BLaER1 treated with 17β-estradiol and CSF1 and Interleukin-3, amounts not matched to agents 10 nM and 100 nM (cell line): ENCODE measurements at regions not wholly inside any gene's neighbourhood (a gene's known extent, or its start where the extent isn't known, plus 50 kb on each side); places are given as distances from the start of the nearest gene placed in this dataset.
A peak's percentile ranks its signal among the peaks of the same experiment; 100 is the strongest.

Experiments used
- H3K27ac ChIP-seq, 11 experiments: shearing (Covaris generic); formaldehyde crosslinking; 2 replicates each; pipeline ENCODE4 v1.8.1; 2022
- H3K27me3 ChIP-seq, 11 experiments: shearing (Covaris generic); formaldehyde crosslinking; 2 replicates each; pipeline ENCODE4 v1.8.1; 2022
- H3K36me3 ChIP-seq, 11 experiments: shearing (Covaris generic); formaldehyde crosslinking; 2 replicates each; pipeline ENCODE4 v1.8.1; 2022
- H3K4me1 ChIP-seq, 10 experiments: shearing (Covaris generic); formaldehyde crosslinking; 2 replicates each; pipeline ENCODE4 v1.8.1; 2022
- H3K4me2 ChIP-seq, 11 experiments: shearing (Covaris generic); formaldehyde crosslinking; 2 replicates each; pipeline ENCODE4 v1.8.1; 2022
- H3K4me3 ChIP-seq, 10 experiments: shearing (Covaris generic); formaldehyde crosslinking; 2 replicates each; pipeline ENCODE4 v1.8.1; 2022
- H3K9ac ChIP-seq, 11 experiments: shearing (Covaris generic); formaldehyde crosslinking; 2 replicates each; pipeline ENCODE4 v1.8.1; 2022
- H3K9me3 ChIP-seq, 11 experiments: shearing (Covaris generic); formaldehyde crosslinking; replicated peaks in 1 of 11; 2 replicates each; pipeline ENCODE4 v1.8.1; 2022
- H4K20me1 ChIP-seq, 11 experiments: shearing (Covaris generic); formaldehyde crosslinking; 2 replicates each; pipeline ENCODE4 v1.8.1; 2022
- Cebpa-rat ChIP-seq, 11 experiments: shearing (Covaris generic); IDR thresholded peaks; 2 replicates each; pipeline ENCODE4 v1.8.1; 2022

DNA sequence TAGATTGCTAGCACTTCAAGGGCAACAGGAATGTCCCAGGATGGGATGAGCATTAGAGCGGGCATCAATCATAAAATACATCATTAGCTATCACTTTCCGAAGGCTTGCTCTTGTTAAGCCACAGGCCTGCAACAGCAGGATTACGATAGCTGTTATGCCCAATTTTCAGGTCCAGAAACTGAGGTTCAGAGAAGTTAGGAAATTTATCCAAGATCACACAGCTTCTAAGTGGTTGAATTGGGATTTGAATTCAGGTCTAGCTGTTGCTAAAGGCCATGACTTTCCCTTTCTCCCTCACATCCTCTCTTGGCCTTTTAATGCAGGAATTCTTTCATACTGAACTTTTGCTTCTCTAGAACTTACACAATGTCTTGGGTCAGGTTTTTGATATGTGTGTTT, 119.4 kb upstream of the ERCC6L2 start:
- H3K36me3 ChIP-seq = no peaks in the 10 kb centered on the region
- no peak overlapping the region for H3K27ac ChIP-seq
- no peak overlapping the region for H3K4me2 ChIP-seq
- H3K4me3 ChIP-seq = no peak overlapping the region
- H4K20me1 ChIP-seq = no peaks in the 10 kb centered on the region
- no peaks in the 10 kb centered on the region for H3K9me3 ChIP-seq
- H3K4me1 ChIP-seq = no peaks in the 10 kb centered on the region
- H3K9ac ChIP-seq = no peak overlapping the region
- H3K27me3 ChIP-seq = no peaks in the 10 kb centered on the region
- no peak for TF ChIP-seq Cebpa-rat (IDR thresholded peaks at IDR 0.05)

- Histone ChIP-seq H3K9ac (no peak overlapping the region), H4K20me1 (no peaks in the 10 kb centered on the region), H3K4me3 (no peak overlapping the region), H3K9me3 (no peaks in the 10 kb centered on the region), H3K4me2 (no peak overlapping the region), H3K36me3 (no peaks in the 10 kb centered on the region), H3K27ac (no peak overlapping the region), H3K27me3 (no peaks in the 10 kb centered on the region), H3K4me1 (no peaks in the 10 kb centered on the region)
- TF ChIP-seq Cebpa-rat (IDR thresholded peaks at IDR 0.05) = no peak
Observed at GRCh38 chr9:95755421-95755730, 120.1 kb upstream of the ERCC6L2 start.

DNA sequence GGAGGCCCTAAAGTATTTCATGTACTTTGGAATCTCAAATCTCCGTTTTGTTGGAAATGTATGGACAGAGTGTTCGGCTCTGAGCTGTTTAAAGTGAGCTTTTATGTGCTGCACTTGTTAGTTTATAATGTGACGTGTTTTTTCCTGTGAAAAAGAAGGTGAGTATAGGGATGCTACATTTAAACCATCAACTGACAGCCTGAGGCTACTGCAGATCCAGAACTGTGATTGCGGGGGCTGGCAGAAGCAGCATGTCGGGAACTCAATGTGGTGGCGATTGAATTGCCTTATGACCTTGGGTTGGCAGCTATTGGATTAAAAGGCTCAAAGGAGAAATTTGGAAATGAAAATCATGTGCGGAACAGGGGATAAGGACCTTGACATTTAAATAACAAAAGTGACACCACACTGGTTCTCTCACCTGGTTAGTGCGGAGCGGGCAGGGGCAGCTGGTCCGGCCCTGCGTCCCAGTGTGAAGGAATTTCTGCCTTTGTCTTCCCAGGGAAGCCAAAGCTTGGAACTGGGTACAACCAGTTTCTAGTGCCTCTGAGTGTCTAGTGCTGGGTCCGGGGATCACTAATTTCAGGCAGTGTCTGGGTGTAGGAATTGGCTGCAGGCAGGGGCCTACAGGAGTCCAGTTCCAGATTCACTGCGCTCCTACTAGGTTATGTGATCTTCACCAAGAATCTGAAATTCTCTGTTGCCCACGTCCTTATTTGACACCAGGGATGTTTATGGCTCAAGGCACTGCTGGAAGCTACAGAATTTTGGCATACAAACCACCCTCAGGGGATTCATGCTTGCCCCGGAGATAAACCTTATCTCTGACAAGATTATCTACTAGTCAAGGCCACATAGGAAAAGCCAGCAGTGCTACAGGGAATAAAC, 120.7 kb upstream of the ERCC6L2 start:
- no peak for TF ChIP-seq Cebpa-rat (IDR thresholded peaks at IDR 0.05)
- H3K4me2 ChIP-seq = no peak overlapping the region
- H3K9me3 ChIP-seq = no peaks in the 10 kb centered on the region
- no peak overlapping the region for H3K4me3 ChIP-seq
- H3K36me3 ChIP-seq = no peaks in the 10 kb centered on the region
- no peaks in the 10 kb centered on the region for H4K20me1 ChIP-seq
- no peak overlapping the region for H3K27ac ChIP-seq
- no peak overlapping the region for H3K9ac ChIP-seq
- no peaks in the 10 kb centered on the region for H3K27me3 ChIP-seq
- no peaks in the 10 kb centered on the region for H3K4me1 ChIP-seq

DNA sequence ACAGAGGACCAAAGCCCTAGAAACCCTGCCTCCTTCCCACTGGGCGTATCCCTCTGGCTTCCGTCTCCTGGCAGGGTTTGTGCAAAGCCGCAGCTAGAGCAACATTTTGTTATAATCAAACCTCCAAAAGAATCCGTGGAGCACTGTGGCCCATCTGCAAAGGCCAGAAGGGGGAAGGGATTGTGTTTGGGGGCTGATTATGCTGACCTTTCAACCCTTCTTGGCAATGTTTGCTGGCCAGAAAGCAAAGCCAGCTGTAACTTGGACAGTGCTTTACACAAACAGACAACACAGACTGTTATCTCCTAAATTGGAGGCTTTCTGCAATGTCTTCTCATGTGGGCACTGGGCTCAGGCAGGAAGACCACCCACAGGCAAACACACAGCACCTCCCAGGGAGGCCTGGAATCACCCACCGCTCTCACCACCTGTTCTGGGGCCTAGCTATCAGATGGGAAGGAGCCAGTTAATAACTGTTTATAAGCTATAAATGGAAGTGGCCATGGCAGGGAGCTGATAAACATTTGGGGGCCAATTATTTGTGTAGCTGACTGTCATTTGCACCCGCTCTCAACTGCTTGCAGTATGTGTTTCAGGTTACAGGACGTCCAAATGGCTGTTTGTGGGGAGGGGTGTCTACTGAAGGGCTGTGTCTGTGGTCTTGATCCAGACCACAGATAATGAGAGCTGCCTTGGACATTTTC, 121.6 kb upstream of the ERCC6L2 start:
- Histone ChIP-seq H3K4me2 (no peak overlapping the region), H4K20me1 (no peaks in the 10 kb centered on the region), H3K4me3 (no peak overlapping the region), H3K36me3 (no peaks in the 10 kb centered on the region), H3K9ac (no peak overlapping the region), H3K27me3 (no peaks in the 10 kb centered on the region), H3K4me1 (no peaks in the 10 kb centered on the region), H3K9me3 (no peaks in the 10 kb centered on the region), H3K27ac (no peak overlapping the region)
- TF ChIP-seq Cebpa-rat (IDR thresholded peaks at IDR 0.05) = no peak

GRCh38 chr9:95752129-95752731, 123.3 kb upstream of the ERCC6L2 start:
- Histone ChIP-seq H3K36me3 (no peaks in the 10 kb centered on the region), H3K4me3 (no peak overlapping the region), H3K27me3 (no peaks in the 10 kb centered on the region), H3K9me3 (no peaks in the 10 kb centered on the region), H3K4me2 (no peak overlapping the region), H4K20me1 (no peaks in the 10 kb centered on the region), H3K9ac (no peak overlapping the region), H3K4me1 (no peaks in the 10 kb centered on the region), H3K27ac (no peak overlapping the region)
- no peak for TF ChIP-seq Cebpa-rat (IDR thresholded peaks at IDR 0.05)

DNA sequence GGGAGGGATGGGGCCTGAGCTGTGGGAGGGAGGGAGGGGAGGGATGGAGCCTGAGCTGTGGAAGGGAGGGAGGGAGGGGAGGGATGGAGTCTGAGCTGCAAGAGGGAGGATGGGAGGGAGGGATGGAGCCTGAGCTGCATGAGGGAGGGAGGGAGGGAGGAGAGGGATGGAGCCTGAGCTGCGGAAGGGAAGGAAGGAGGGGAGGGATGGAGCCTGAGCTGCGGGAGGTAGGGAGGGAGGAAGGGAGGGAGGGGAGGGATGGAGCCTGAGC, 124.0 kb upstream of the ERCC6L2 start:
- no peak overlapping the region for H3K27ac ChIP-seq
- no peaks in the 10 kb centered on the region for H3K36me3 ChIP-seq
- no peaks in the 10 kb centered on the region for H4K20me1 ChIP-seq
- no peaks in the 10 kb centered on the region for H3K4me1 ChIP-seq
- H3K4me3 ChIP-seq = no peak overlapping the region
- H3K9ac ChIP-seq = no peak overlapping the region
- no peak overlapping the region for H3K4me2 ChIP-seq
- H3K9me3 ChIP-seq = no peaks in the 10 kb centered on the region
- H3K27me3 ChIP-seq = no peaks in the 10 kb centered on the region
- no peak for TF ChIP-seq Cebpa-rat (IDR thresholded peaks at IDR 0.05)

- H3K9me3 ChIP-seq = no peaks in the 10 kb centered on the region
- no peak overlapping the region for H3K27ac ChIP-seq
- no peaks in the 10 kb centered on the region for H4K20me1 ChIP-seq
- H3K4me1 ChIP-seq = no peaks in the 10 kb centered on the region
- H3K9ac ChIP-seq = no peak overlapping the region
- H3K36me3 ChIP-seq = no peaks in the 10 kb centered on the region
- no peak overlapping the region for H3K4me3 ChIP-seq
- H3K27me3 ChIP-seq = no peaks in the 10 kb centered on the region
- no peak for TF ChIP-seq Cebpa-rat (IDR thresholded peaks at IDR 0.05)
- peak overlapping the region in 1 of 11 experiments; percentile 1; a peak in 1 of 22 replicates for H3K4me2 ChIP-seq
Observed at GRCh38 chr9:95750725-95751519, 124.6 kb upstream of the ERCC6L2 start.

GRCh38 chr9:95749493-95749892, 126.0 kb upstream of the ERCC6L2 start:
- Histone ChIP-seq H3K9me3 (no peaks in the 10 kb centered on the region), H4K20me1 (no peaks in the 10 kb centered on the region), H3K27me3 (no peaks in the 10 kb centered on the region), H3K4me1 (no peaks in the 10 kb centered on the region), H3K36me3 (no peaks in the 10 kb centered on the region), H3K4me2 (no peak overlapping the region), H3K9ac (no peak overlapping the region), H3K27ac (no peak overlapping the region), H3K4me3 (no peak overlapping the region)
- TF ChIP-seq Cebpa-rat (IDR thresholded peaks at IDR 0.05) = no peak

DNA sequence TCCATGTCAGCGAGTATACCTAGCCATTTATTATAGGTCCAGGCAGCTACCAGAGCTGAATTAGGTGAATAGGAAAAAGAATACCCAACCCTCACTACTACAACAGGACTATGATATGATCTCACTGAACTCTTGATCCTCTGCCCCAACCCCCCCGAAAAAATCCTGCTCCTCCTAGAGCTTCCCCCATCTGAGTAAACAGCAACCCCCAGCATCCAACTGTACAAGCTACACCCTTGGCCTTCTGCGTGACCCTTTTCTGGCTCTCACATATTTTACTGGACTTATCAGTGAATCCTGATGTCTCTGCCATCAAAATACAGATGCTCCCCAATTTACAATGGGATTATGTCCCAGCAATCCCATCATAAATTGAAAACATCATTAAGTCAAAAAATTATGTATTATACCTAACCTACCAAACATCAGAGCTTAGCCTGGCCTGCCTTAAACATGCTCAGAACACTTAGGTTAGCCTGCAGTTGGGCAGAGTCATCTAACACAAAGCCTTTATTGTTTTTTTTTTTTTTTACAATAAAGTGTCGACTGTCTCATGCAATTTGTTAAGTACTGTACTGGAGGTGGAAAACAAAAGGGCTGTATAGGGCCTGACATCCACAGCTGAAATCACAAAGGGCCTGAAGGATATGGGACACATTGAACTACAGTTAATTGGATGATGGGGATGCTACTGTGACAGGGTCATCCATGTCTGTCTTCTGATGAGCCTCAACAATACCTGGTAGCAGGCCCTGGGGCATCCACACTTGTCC, 128.9 kb upstream of the ERCC6L2 start:
- H3K4me2 ChIP-seq = no peak overlapping the region
- no peak for TF ChIP-seq Cebpa-rat (IDR thresholded peaks at IDR 0.05)

More for the DNA sequence above, 128.9 kb upstream of the ERCC6L2 start:
- H3K9ac ChIP-seq = no peak overlapping the region
- no peak overlapping the region for H3K4me3 ChIP-seq
- H3K9me3 ChIP-seq = no peaks in the 10 kb centered on the region
- H3K36me3 ChIP-seq = no peaks in the 10 kb centered on the region
- H3K27me3 ChIP-seq = no peaks in the 10 kb centered on the region
- no peaks in the 10 kb centered on the region for H4K20me1 ChIP-seq
- H3K27ac ChIP-seq = no peak overlapping the region
- no peaks in the 10 kb centered on the region for H3K4me1 ChIP-seq
